Lung (tissue), 11 donors: ENCODE measurements at regions not wholly inside any gene's neighbourhood (a gene's known extent, or its start where the extent isn't known, plus 50 kb on each side); places are given as distances from the start of the nearest gene placed in this dataset.

Source experiments
- ATAC-seq: fragments of 200-7000 bp; cut with Tn5 transposase; one replicate; pipeline ENCODE4 v1.9.1; 2020; ENCODE audit warnings: moderate number of reproducible peaks; ENCODE audit not compliant: insufficient read depth, low FRiP score
- DNase-seq, 3 donors: peaks; one replicate each; pipeline ENCODE4 v3.0.0-alpha.2; 2013 to 2017
- H3K27ac ChIP-seq, 2 donors: one replicate each; pipeline ENCODE4 v1.5.1; 2013; ENCODE audit warnings: mild to moderate bottlenecking in 2 of 2, moderate library complexity in 2 of 2, control low read depth in 1 of 2, inconsistent platforms in 1 of 2, low read depth in 1 of 2, low read length in 1 of 2
- H3K27me3 ChIP-seq, 3 donors: one replicate each; pipeline ENCODE4 v1.5.1; 2013; ENCODE audit warnings: low read length in 2 of 3; ENCODE audit not compliant: control insufficient read depth in 3 of 3, insufficient read depth in 3 of 3
- H3K36me3 ChIP-seq, 4 donors: one replicate each; pipeline ENCODE4 v1.5.1; 2013; ENCODE audit warnings: low read length in 4 of 4, mild to moderate bottlenecking in 1 of 4, moderate library complexity in 1 of 4; ENCODE audit not compliant: control insufficient read depth in 4 of 4, insufficient read depth in 4 of 4
- H3K4me1 ChIP-seq, 5 donors: one replicate each; pipeline ENCODE4 v1.5.1; 2013; ENCODE audit warnings: low read length in 5 of 5, mild to moderate bottlenecking in 2 of 5, moderate library complexity in 1 of 5; ENCODE audit not compliant: control insufficient read depth in 5 of 5, insufficient read depth in 5 of 5
- H3K4me3 ChIP-seq: one replicate; pipeline ENCODE4 v1.5.1; 2013; ENCODE audit warnings: mild to moderate bottlenecking, control low read depth, moderate library complexity
- H3K9ac ChIP-seq, 2 donors: one replicate each; pipeline ENCODE4 v1.5.1; 2013; ENCODE audit warnings: low read length in 2 of 2, control low read depth in 1 of 2; ENCODE audit not compliant: insufficient read depth in 1 of 2
- H3K9me3 ChIP-seq, 4 donors: one replicate each; pipeline ENCODE4 v1.5.1; 2013; ENCODE audit warnings: low read length in 3 of 4, mild to moderate bottlenecking in 1 of 4, moderate library complexity in 1 of 4; ENCODE audit not compliant: control insufficient read depth in 4 of 4, insufficient read depth in 3 of 4
- WGBS, 2 donors: extraction: QIAGEN DNeasy Blood & Tissue Kit; methylation state at CpG; one replicate each; pipeline ENCODE4 v1.1.7; 2013; 5-methylcytosine and 5-hydroxymethylcytosine counted together
- TF ChIP-seq, protein P1 (sequence below): IDR thresholded peaks from 2 replicates; pipeline ENCODE4 v1.5.1; 2012; ENCODE audit warnings: mild to moderate bottlenecking; ENCODE audit errors: control extremely low read depth, extremely low read depth
- donor health status: control.
- donor health status: control.
- donor health status: Bipolar disorder and iron deficiency.
- donor health status: healthy.
- donor health status: DM: yes; HTN: yes; CAD: no.

DNA sequence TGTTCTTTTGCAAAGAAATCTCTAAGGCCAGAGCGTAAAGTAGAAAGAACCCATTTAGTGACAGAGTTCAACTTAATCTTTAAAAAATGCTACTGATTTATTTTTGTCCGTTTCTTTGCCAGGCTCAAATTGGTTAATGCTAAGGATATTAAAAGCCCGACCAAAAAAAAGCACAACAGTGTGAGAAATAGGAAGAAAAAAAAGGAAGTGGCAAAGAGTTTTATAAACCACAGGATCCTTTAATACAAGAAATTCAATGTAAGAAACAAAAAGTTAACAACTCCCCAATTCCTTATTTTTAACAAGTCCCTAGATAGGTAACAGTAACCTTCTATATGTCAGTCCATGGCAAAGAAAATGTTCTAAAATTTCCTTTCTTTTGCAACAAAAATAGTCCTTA is 480.4 kb downstream of the ACTRT1 start:
- H3K36me3 ChIP-seq = no peaks in the 10 kb centered on the region
- no peak overlapping the region for H3K9ac ChIP-seq
- peaks cover 0 to 6% (median 3%) of the 10 kb centered on the region in 4 donors for H3K9me3 ChIP-seq
- no peaks in the 10 kb centered on the region for H3K4me1 ChIP-seq
- no peak overlapping the region for H3K27ac ChIP-seq
- no peak for ATAC-seq
- WGBS, 2 donors = 24 to 59% methylated on average over 3 of the region's 3 CpGs
- TF ChIP-seq, protein P1, sequence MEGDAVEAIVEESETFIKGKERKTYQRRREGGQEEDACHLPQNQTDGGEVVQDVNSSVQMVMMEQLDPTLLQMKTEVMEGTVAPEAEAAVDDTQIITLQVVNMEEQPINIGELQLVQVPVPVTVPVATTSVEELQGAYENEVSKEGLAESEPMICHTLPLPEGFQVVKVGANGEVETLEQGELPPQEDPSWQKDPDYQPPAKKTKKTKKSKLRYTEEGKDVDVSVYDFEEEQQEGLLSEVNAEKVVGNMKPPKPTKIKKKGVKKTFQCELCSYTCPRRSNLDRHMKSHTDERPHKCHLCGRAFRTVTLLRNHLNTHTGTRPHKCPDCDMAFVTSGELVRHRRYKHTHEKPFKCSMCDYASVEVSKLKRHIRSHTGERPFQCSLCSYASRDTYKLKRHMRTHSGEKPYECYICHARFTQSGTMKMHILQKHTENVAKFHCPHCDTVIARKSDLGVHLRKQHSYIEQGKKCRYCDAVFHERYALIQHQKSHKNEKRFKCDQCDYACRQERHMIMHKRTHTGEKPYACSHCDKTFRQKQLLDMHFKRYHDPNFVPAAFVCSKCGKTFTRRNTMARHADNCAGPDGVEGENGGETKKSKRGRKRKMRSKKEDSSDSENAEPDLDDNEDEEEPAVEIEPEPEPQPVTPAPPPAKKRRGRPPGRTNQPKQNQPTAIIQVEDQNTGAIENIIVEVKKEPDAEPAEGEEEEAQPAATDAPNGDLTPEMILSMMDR = no peak
- no peak for DNase-seq
- no peaks in the 10 kb centered on the region for H3K27me3 ChIP-seq
- no peak overlapping the region for H3K4me3 ChIP-seq

DNA sequence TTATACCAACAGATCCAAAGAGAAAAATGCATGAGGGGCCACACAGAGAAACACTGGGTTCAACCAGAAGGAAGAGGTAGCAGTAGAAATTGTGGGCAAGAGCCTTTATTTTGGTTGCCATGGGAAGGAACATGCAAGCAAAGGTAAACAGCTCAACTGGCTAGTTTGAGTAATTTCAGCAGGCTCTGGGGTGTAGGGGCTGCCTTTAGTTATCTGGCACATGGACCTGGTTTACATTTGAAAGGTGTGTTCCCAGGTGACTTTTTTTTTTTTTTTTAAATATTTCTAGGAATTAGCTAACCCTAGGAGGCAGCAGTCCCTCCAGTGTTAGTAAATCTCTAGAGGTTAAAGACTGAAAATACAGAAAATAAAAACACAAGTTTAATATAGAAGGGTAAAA is 481.9 kb downstream of the ACTRT1 start:
- DNase-seq = no peak
- Histone ChIP-seq H3K9me3 (peaks cover 0 to 2% (median 0%) of the 10 kb centered on the region in 4 donors), H3K36me3 (no peaks in the 10 kb centered on the region), H3K4me3 (no peak overlapping the region), H3K27me3 (no peaks in the 10 kb centered on the region), H3K4me1 (no peaks in the 10 kb centered on the region), H3K9ac (no peak overlapping the region), H3K27ac (no peak overlapping the region)
- ATAC-seq = no peak
- TF ChIP-seq, protein P1 = no peak

DNA sequence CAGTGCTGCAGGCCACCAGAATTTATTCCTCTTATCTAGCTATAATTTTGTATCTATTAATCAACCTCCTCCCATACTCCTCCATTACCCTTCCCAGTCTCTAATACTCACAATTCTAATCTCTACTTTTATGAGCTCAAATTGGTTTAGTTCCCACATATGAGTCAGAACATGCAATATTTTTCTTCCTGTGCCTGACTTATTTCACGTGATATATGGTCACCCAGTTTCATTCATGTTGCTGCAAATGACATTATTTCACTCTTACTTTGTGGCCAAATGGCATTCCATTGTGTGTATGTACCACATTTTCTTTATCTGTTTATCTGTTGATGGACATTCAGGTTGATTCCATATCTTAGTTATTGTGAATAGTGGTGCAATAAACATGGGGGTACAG is 483.5 kb downstream of the ACTRT1 start:
- H3K4me1 ChIP-seq = no peaks in the 10 kb centered on the region
- TF ChIP-seq, protein P1 = no peak
- ATAC-seq (no peak), DNase-seq (no peak)
- WGBS, 2 donors = 43 to 69% methylated on average over 1 of the region's 1 CpG
- no peaks in the 10 kb centered on the region for H3K9me3 ChIP-seq
- no peak overlapping the region for H3K27ac ChIP-seq
- no peak overlapping the region for H3K9ac ChIP-seq
- no peaks in the 10 kb centered on the region for H3K36me3 ChIP-seq
- no peak overlapping the region for H3K4me3 ChIP-seq
- H3K27me3 ChIP-seq = no peaks in the 10 kb centered on the region

DNA sequence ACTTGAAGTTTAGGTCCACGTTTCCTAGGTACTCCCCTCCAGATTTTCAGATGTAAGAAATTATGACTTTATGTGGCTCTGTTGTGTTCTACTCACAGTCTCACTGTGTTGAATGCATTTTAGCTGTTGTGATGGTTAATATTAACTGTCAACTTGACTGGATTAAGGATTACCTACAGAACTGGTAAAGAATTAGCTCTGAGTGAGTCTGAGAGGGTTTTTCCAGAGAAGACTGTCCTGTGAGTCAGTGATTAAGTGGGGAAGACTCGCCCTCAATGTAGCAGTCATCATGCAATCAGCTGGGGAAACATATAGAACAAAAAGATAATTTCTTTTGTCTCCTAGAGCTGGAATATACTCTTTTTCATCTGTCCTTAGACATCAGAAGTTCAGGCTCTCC is 493.4 kb downstream of the ACTRT1 start:
- H3K9me3 ChIP-seq = peaks cover 0 to 4% (median 0%) of the 10 kb centered on the region in 4 donors
- TF ChIP-seq, protein P1 = no peak
- H3K36me3 ChIP-seq = no peaks in the 10 kb centered on the region
- WGBS, 2 donors = 54 to 84% methylated on average over 2 of the region's 2 CpGs
- no peaks in the 10 kb centered on the region for H3K27me3 ChIP-seq
- DNase-seq = no peak
- H3K27ac ChIP-seq = no peak overlapping the region
- no peak for ATAC-seq
- H3K9ac ChIP-seq = no peak overlapping the region
- no peaks in the 10 kb centered on the region for H3K4me1 ChIP-seq
- no peak overlapping the region for H3K4me3 ChIP-seq
